ENCODE measurements at regions not wholly inside any gene's neighbourhood (a gene's known extent, or its start where the extent isn't known, plus 50 kb on each side); places are given as distances from the start of the nearest gene placed in this dataset.

DNA sequence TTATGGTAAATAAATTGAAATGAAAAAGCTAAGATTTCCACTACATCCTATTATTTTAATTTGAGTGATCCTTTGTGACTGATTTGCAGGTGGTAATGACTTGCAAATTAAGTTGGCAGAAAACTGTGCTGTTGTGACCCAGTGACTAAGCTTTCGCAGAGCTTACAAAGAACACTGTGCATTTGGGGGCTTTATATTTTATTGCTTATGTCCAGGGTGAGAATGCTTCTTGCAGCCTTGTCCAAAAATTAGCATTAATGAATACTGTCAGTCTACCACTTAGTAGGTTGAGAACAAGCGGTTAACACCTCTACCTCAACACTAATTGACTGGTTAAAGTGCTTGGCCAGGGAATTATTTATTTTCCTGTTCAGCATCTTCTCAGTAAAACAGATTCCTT is 991.3 kb upstream of the DIAPH2 start:
- TF ChIP-seq, protein P1, sequence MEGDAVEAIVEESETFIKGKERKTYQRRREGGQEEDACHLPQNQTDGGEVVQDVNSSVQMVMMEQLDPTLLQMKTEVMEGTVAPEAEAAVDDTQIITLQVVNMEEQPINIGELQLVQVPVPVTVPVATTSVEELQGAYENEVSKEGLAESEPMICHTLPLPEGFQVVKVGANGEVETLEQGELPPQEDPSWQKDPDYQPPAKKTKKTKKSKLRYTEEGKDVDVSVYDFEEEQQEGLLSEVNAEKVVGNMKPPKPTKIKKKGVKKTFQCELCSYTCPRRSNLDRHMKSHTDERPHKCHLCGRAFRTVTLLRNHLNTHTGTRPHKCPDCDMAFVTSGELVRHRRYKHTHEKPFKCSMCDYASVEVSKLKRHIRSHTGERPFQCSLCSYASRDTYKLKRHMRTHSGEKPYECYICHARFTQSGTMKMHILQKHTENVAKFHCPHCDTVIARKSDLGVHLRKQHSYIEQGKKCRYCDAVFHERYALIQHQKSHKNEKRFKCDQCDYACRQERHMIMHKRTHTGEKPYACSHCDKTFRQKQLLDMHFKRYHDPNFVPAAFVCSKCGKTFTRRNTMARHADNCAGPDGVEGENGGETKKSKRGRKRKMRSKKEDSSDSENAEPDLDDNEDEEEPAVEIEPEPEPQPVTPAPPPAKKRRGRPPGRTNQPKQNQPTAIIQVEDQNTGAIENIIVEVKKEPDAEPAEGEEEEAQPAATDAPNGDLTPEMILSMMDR (IDR thresholded peaks at IDR 0.05) = no peak
- DNase-seq (ENCODE audit: low spot score) = no peak
- no peak overlapping the region for H3K27ac ChIP-seq
- no peak overlapping the region for H3K4me3 ChIP-seq

DNA sequence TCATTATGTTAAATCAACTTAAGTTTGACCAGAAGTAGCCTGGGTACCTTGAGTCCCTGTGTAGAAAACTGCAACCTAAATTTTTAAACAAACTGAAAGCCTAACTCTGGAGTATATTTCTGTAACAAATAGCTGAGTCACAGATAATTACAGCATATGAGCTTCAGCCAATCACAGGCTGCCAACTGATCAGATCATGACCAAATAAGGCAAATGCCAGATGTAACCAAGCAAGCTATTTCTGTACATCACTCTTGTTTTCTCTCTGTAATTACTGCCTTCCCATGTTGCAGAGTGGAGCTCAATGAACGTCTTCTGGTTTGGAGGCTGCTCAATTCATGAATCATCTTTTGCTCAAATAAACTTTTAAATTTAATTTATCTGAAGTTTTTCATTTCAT is 980.9 kb upstream of the DIAPH2 start:
- Histone ChIP-seq H3K4me3 (no peak overlapping the region), H3K27ac (no peak overlapping the region)
- no peak for DNase-seq (ENCODE audit: low spot score)
- TF ChIP-seq, protein P1 (IDR thresholded peaks at IDR 0.05) = no peak

DNA sequence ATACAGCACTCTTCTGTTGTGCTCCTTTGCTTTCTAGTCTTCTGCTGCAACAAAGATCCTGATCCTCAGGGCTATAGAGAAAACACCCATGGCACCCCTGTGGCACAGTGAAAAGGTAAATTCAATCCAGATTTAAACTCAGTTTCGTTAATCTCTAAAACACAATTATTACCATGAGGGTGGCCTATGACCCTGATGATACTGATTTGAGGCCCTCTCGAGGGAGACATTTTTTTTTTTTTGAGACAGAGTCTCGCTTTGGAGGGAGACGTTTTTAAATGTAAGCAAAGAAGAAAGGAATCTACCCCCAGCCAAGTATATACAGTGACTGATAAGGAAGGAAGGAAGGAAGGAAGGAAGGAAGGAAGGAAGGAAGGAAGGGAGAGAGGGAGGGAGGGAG is 967.8 kb upstream of the DIAPH2 start:
- no peak overlapping the region for H3K4me3 ChIP-seq
- TF ChIP-seq, protein P1 (IDR thresholded peaks at IDR 0.05) = no peak
- no peak for DNase-seq (ENCODE audit: low spot score)
- no peak overlapping the region for H3K27ac ChIP-seq

DNA sequence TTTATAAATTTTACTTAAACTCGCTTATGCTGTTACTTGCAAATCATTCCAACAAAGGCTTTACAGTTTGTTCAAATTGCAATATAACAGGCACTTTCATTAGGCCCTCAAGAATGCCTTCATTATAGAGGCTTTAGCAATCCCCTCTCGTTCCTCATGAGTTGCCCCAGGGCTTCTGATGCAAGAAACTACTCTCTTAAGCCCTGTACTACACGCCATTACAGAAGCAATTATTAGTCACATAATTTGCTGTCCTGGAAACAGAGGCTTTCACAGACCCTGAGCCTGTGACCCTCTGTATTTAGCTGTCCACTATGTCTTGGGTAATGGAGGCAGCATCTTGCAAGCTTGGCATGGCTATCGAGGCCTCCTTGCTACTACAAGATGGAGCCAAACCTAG is 965.9 kb upstream of the DIAPH2 start:
- DNase-seq (ENCODE audit: low spot score) = no peak
- Histone ChIP-seq H3K27ac (no peak overlapping the region), H3K4me3 (no peak overlapping the region)
- TF ChIP-seq, protein P1 (IDR thresholded peaks at IDR 0.05) = no peak

DNA sequence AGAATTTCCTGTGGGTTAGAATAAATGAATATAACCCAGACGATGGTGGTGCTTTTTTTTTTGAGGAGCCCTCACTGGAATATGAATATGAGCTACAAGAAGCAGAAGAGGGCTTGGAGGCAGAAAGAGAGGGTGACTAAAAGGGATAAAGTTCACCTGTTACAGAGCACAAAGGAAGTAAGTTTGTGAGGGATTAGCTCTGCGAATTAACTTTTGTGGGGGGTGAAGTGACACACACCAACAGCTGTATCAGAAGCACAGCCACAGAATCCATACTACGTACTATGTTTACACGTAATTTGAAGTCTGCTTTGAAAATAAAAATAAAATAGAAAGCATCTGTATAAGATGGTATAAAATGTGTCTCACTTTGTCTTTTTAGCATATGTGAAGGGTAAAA is 963.6 kb upstream of the DIAPH2 start:
- Histone ChIP-seq H3K4me3 (no peak overlapping the region), H3K27ac (no peak overlapping the region)
- TF ChIP-seq, protein P1 (IDR thresholded peaks at IDR 0.05) = no peak
- no peak for DNase-seq (ENCODE audit: low spot score)

DNA sequence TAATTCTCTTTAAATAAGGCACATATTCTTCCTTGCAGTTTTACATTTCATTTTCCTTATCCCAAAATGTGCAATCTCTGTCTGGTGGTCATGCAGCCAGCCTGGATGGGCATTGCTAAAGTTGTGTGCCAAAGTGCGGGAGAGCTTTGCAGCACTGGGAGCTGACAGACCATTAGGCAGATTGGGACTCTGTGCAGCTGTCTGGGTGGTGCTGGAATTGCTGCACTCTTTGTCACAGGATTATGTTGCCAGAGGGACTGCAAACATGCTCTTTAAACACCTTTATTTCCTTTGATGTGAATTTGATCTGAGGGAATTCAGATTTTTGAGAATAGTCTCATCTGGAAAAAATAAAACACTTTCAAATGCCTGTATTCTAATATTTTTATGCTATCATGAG is 956.2 kb upstream of the DIAPH2 start:
- Histone ChIP-seq H3K4me3 (no peak overlapping the region), H3K27ac (no peak overlapping the region)
- no peak for DNase-seq (ENCODE audit: low spot score)
- TF ChIP-seq, protein P1 (IDR thresholded peaks at IDR 0.05) = no peak

DNA sequence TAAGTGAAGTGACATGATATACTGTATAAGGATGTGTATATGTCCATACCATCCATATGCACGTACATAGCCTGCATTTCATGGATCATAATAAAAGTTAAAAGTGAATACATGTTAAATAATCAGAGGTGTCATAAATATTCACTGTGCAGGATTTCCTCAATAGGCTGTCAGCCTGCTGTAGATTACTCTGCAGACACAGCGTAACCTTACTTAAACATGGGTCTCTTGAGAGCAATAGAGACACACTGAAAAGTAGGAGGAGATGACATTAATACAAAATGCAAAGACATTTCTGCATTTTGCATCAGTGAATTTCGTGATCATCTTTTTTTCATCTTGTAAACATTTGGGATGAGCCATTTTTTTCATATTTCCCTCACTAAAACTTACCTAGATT is 955.2 kb upstream of the DIAPH2 start:
- TF ChIP-seq, protein P1 (IDR thresholded peaks at IDR 0.05) = no peak
- Histone ChIP-seq H3K27ac (no peak overlapping the region), H3K4me3 (no peak overlapping the region)
- no peak for DNase-seq (ENCODE audit: low spot score)

Data from coronary artery (tissue), 2 donors.